Esophagus muscularis mucosa (tissue), 4 donors: ENCODE measurements at regions not wholly inside any gene's neighbourhood (a gene's known extent, or its start where the extent isn't known, plus 50 kb on each side); places are given as distances from the start of the nearest gene placed in this dataset.

ENCODE experiments used
- CTCF ChIP-seq, 3 experiments: fragments of 200-600 bp in 2 of 3; fragments of 450-650 bp in 1 of 3; sonication (generic) in 2 of 3; IDR thresholded peaks; one replicate each; pipeline ENCODE4 v1.5.1; 2017 to 2019; ENCODE audit warnings: antibody characterized with exemption in 3 of 3, mild to moderate bottlenecking in 2 of 3, moderate library complexity in 1 of 3
- EP300 ChIP-seq: sonication (generic); formaldehyde crosslinking; IDR thresholded peaks from one replicate; pipeline ENCODE4 v1.6.1; 2017; ENCODE audit warnings: antibody characterized with exemption
- POLR2A ChIP-seq: fragments of 450-650 bp; IDR thresholded peaks from one replicate; pipeline ENCODE4 v1.6.1; 2017; ENCODE audit warnings: antibody characterized with exemption, moderate library complexity, mild to moderate bottlenecking, low read depth
- POLR2AphosphoS5 ChIP-seq, 2 donors: sonication (generic); formaldehyde crosslinking; IDR thresholded peaks; one replicate each; pipeline ENCODE4 v1.6.1; 2017; ENCODE audit warnings: antibody characterized with exemption in 2 of 2

- TF ChIP-seq POLR2A (no peak), CTCF (IDR thresholded peaks at IDR 0.05) (peak; percentile 33 to 44 (median 39)), POLR2AphosphoS5 (IDR thresholded peaks at IDR 0.05) (no peak), EP300 (no peak)
Measured at GRCh38 chr6:28683945-28684538, 158.4 kb downstream of the GPX5 start.
